Uterus (tissue), 3 donors: ENCODE measurements at regions not wholly inside any gene's neighbourhood (a gene's known extent, or its start where the extent isn't known, plus 50 kb on each side); places are given as distances from the start of the nearest gene placed in this dataset.

Experiments used
- DNase-seq, 2 donors: peaks; one replicate each; pipeline ENCODE4 v3.0.0-alpha.2; 2019 to 2020
- H3K27ac ChIP-seq, 2 donors: fragments of 200-600 bp; sonication (generic); 1 replicate in 1 of 2; 2 replicates in 1 of 2; pipeline ENCODE4 v1.5.1; 2016 to 2018
- H3K27me3 ChIP-seq, 2 donors: fragments of 200-600 bp; sonication (generic); one replicate each; pipeline ENCODE4 v1.5.1; 2018 to 2019; ENCODE audit warnings: control low read depth in 1 of 2
- H3K36me3 ChIP-seq, 2 donors: fragments of 200-600 bp; sonication (generic); one replicate each; pipeline ENCODE4 v1.5.1; 2019; ENCODE audit warnings: control low read depth in 1 of 2
- H3K4me1 ChIP-seq, 2 donors: fragments of 200-600 bp; sonication (generic); one replicate each; pipeline ENCODE4 v1.5.1; 2018 to 2019; ENCODE audit warnings: control low read depth in 1 of 2
- H3K4me3 ChIP-seq, 2 donors: fragments of 200-600 bp; sonication (generic); 1 replicate in 1 of 2; 2 replicates in 1 of 2; pipeline ENCODE4 v1.5.1; 2018 to 2019; ENCODE audit warnings: mild to moderate bottlenecking in 1 of 2
- H3K9me3 ChIP-seq, 2 donors: fragments of 200-600 bp; sonication (generic); one replicate each; pipeline ENCODE4 v1.5.1; 2019; ENCODE audit warnings: control low read depth in 1 of 2
- CTCF ChIP-seq, 4 experiments: fragments of 200-600 bp in 2 of 4; fragments of 450-650 bp in 2 of 4; sonication (generic) in 2 of 4; IDR thresholded peaks; one replicate each; pipeline ENCODE4 v1.5.1; 2016 to 2019; ENCODE audit warnings: antibody characterized with exemption in 4 of 4, mild to moderate bottlenecking in 2 of 4, moderate library complexity in 1 of 4
- POLR2A ChIP-seq, 2 donors: fragments of 450-650 bp; IDR thresholded peaks; one replicate each; pipeline ENCODE4 v1.6.1; 2016; ENCODE audit warnings: antibody characterized with exemption in 2 of 2, mild to moderate bottlenecking in 1 of 2, moderate library complexity in 1 of 2
- intact Hi-C: fragments of 100-400 bp; cut with DNase I; formaldehyde crosslinking; loops from one replicate; pipeline ENCODE4 v1.15.1; 2023; ENCODE audit warnings: low total_unique reads
- donor health status: DM: yes; HTN: yes; CAD: no.

GRCh38 chr17:72556944-72557826 lies 436.4 kb downstream of the SOX9 start:
- H3K27me3 ChIP-seq = no peaks in the 10 kb centered on the region
- no peak overlapping the region for H3K4me3 ChIP-seq
- no peaks in the 10 kb centered on the region for H3K4me1 ChIP-seq
- no peaks in the 10 kb centered on the region for H3K9me3 ChIP-seq
- H3K27ac ChIP-seq = no peak overlapping the region
- peak in 1 of 2 donors; percentile 20 for DNase-seq
- no peaks in the 10 kb centered on the region for H3K36me3 ChIP-seq
- TF ChIP-seq POLR2A (IDR thresholded peaks at IDR 0.05) = no peak
- peak in 3 of 4 experiments; percentile 31 to 49 (median 45) for TF ChIP-seq CTCF (IDR thresholded peaks at IDR 0.05)
- intact Hi-C loops = no loop called here

GRCh38 chr17:72558971-72559476 lies 438.2 kb downstream of the SOX9 start:
- Histone ChIP-seq H3K4me3 (no peak overlapping the region), H3K27me3 (no peaks in the 10 kb centered on the region), H3K27ac (no peak overlapping the region), H3K9me3 (no peaks in the 10 kb centered on the region), H3K36me3 (no peaks in the 10 kb centered on the region), H3K4me1 (no peaks in the 10 kb centered on the region)
- TF ChIP-seq CTCF (IDR thresholded peaks at IDR 0.05) (no peak), POLR2A (IDR thresholded peaks at IDR 0.05) (no peak)
- DNase-seq = no peak
- intact Hi-C loops = no loop called here

GRCh38 chr17:72560303-72561247 lies 439.8 kb downstream of the SOX9 start:
- H3K4me1 ChIP-seq = no peaks in the 10 kb centered on the region
- H3K27me3 ChIP-seq = no peaks in the 10 kb centered on the region
- H3K36me3 ChIP-seq = no peaks in the 10 kb centered on the region
- DNase-seq = no peak
- no peak overlapping the region for H3K4me3 ChIP-seq
- intact Hi-C loops = no loop called here
- no peaks in the 10 kb centered on the region for H3K9me3 ChIP-seq
- H3K27ac ChIP-seq = no peak overlapping the region
- TF ChIP-seq POLR2A (IDR thresholded peaks at IDR 0.05) = no peak
- TF ChIP-seq CTCF (IDR thresholded peaks at IDR 0.05) = peak; percentile 28 to 53 (median 42)

GRCh38 chr17:72561266-72561665 lies 440.4 kb downstream of the SOX9 start:
- intact Hi-C loops = no loop called here
- Histone ChIP-seq H3K4me3 (no peak overlapping the region), H3K27me3 (no peaks in the 10 kb centered on the region), H3K27ac (no peak overlapping the region), H3K4me1 (no peaks in the 10 kb centered on the region), H3K9me3 (no peaks in the 10 kb centered on the region), H3K36me3 (no peaks in the 10 kb centered on the region)
- no peak for DNase-seq
- TF ChIP-seq POLR2A (IDR thresholded peaks at IDR 0.05) (no peak), CTCF (IDR thresholded peaks at IDR 0.05) (no peak)
